B cell (primary cell): ENCODE measurements at regions not wholly inside any gene's neighbourhood (a gene's known extent, or its start where the extent isn't known, plus 50 kb on each side); places are given as distances from the start of the nearest gene placed in this dataset.

Experiments
- CTCF ChIP-seq: fragments of 200-600 bp; IDR thresholded peaks from one replicate; pipeline ENCODE4 v1.8.0; 2022; ENCODE audit warnings: antibody characterized with exemption, mild to moderate bottlenecking
- EZH2 ChIP-seq: IDR thresholded peaks from 2 replicates; pipeline ENCODE4 v1.6.1; 2012; ENCODE audit warnings: borderline replicate concordance, low read depth, mild to moderate bottlenecking, moderate library complexity, low read length; ENCODE audit not compliant: insufficient read depth, poor library complexity, severe bottlenecking

DNA sequence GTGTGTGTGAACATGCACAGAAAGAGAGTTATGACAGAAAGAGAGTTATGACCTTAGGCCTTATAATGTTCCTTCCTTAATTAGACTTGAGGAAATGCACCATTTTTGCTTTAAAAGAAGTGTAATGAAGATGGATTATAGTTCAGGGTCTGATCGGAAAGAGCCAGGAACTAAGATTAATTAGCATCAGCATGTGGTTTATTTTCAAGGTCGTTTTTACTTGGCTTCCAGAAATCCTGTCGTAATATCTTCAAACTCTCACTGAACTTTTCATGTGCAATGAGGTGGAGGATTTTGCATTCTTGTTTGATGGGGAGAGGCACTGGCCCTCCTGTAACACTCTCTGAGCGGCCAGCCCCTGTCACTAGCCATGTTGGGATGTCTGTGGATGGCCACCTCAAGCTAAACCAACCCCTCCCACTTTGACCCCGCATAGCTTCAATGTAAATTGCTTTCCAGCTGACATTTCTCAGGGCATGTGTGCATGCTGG, 116.8 kb downstream of the CDC5L start:
- TF ChIP-seq EZH2 = no peak
- no peak for TF ChIP-seq CTCF
